Panc1 (cell line): ENCODE measurements at regions not wholly inside any gene's neighbourhood (a gene's known extent, or its start where the extent isn't known, plus 50 kb on each side); places are given as distances from the start of the nearest gene placed in this dataset.

Experiments
- ATAC-seq: fragments of 200-7000 bp; cut with Tn5 transposase; 2 replicates; pipeline ENCODE4 v1.9.1; 2020; ENCODE audit warnings: mild to moderate bottlenecking, moderate library complexity
- BruUV-seq: library from RNA; stranded (reverse); fragments of 400-500 nt; replicated peaks from 2 replicates; lab custom pipeline; 2021; lab: Mats Ljungman, UMichigan
- CTCF ChIA-PET: fragments of 300-600 bp; sonication (Branson Sonifier 250); formaldehyde crosslinking; loops from one replicate; lab custom pipeline; 2022; ENCODE audit warnings: antibody characterized with exemption; lab: Charles Lee
- POLR2A ChIA-PET: fragments of 300-600 bp; sonication (Branson Sonifier 250); formaldehyde crosslinking; loops from one replicate; lab custom pipeline; 2022; ENCODE audit warnings: antibody characterized with exemption; lab: Charles Lee
- DNase-seq: peaks from one replicate; pipeline ENCODE4 v3.0.0-alpha.2; 2010; ENCODE audit warnings: low read depth, low spot score
- H3K27ac ChIP-seq: 2 replicates; pipeline ENCODE4 v1.5.1; 2011; ENCODE audit warnings: mild to moderate bottlenecking, low read length, inconsistent platforms
- H3K27me3 ChIP-seq: fragments of 200-500 bp; sonication (Bioruptor generic); 2 replicates; pipeline ENCODE4 v1.6.0; 2014; ENCODE audit warnings: low read length, inconsistent platforms; ENCODE audit not compliant: control insufficient read depth, insufficient read depth
- H3K36me3 ChIP-seq: fragments of 200-500 bp; sonication (Bioruptor generic); 2 replicates; pipeline ENCODE4 v1.5.1; 2014; ENCODE audit warnings: inconsistent platforms, mild to moderate bottlenecking, low read length, moderate library complexity; ENCODE audit not compliant: control insufficient read depth, insufficient read depth
- H3K4me1 ChIP-seq: 2 replicates; pipeline ENCODE4 v1.5.1; 2011; ENCODE audit warnings: inconsistent platforms, mild to moderate bottlenecking, low read length, moderate library complexity; ENCODE audit not compliant: control insufficient read depth, insufficient read depth
- H3K4me3 ChIP-seq, 2 experiments: 2 replicates each; pipeline ENCODE4 v1.5.1; 2011 to 2012; ENCODE audit warnings: low read depth in 2 of 2, low read length in 2 of 2, mild to moderate bottlenecking in 2 of 2, inconsistent platforms in 1 of 2, moderate library complexity in 1 of 2
- H3K9me3 ChIP-seq: fragments of 200-500 bp; sonication (Bioruptor generic); 2 replicates; pipeline ENCODE4 v1.5.1; 2014; ENCODE audit warnings: low read depth, mild to moderate bottlenecking, inconsistent platforms, low read length, moderate library complexity; ENCODE audit not compliant: control insufficient read depth, insufficient read depth
- CTCF ChIP-seq: fragments of 450-650 bp; IDR thresholded peaks from 2 replicates; pipeline ENCODE4 v1.5.1; 2017; ENCODE audit warnings: mild to moderate bottlenecking
- POLR2AphosphoS5 ChIP-seq: IDR thresholded peaks from 2 replicates; pipeline ENCODE4 v1.6.1; 2012; ENCODE audit warnings: mild to moderate bottlenecking, low read depth, low read length, moderate library complexity
- REST ChIP-seq, 2 experiments: IDR thresholded peaks; 2 replicates each; pipeline ENCODE4 v1.6.1; 2011 to 2012; ENCODE audit warnings: low read depth in 2 of 2, control low read depth in 1 of 2, low read length in 1 of 2, mild to moderate bottlenecking in 1 of 2, moderate library complexity in 1 of 2; ENCODE audit not compliant: insufficient read depth in 1 of 2
- SIN3A ChIP-seq: IDR thresholded peaks from 2 replicates; pipeline ENCODE4 v1.6.1; 2012; ENCODE audit warnings: low read depth, mild to moderate bottlenecking, low read length, moderate library complexity, borderline replicate concordance; ENCODE audit not compliant: insufficient read depth
- TCF7L2 ChIP-seq: IDR thresholded peaks from 2 replicates; pipeline ENCODE4 v1.6.1; 2011; ENCODE audit warnings: mild to moderate bottlenecking, low read depth, low read length, inconsistent platforms
- in situ Hi-C: cut with HindIII; loops from 2 replicates; pipeline ENCODE4 v1.10.0; 2016; ENCODE audit warnings: low sequenced_read_pairs, low pct_unique_long_range_greater_than_20kb
- intact Hi-C: fragments of 100-400 bp; cut with micrococcal nuclease; formaldehyde crosslinking; loops from one replicate; pipeline ENCODE4 v1.10.0; 2022; ENCODE audit not compliant: unreplicated experiment

DNA sequence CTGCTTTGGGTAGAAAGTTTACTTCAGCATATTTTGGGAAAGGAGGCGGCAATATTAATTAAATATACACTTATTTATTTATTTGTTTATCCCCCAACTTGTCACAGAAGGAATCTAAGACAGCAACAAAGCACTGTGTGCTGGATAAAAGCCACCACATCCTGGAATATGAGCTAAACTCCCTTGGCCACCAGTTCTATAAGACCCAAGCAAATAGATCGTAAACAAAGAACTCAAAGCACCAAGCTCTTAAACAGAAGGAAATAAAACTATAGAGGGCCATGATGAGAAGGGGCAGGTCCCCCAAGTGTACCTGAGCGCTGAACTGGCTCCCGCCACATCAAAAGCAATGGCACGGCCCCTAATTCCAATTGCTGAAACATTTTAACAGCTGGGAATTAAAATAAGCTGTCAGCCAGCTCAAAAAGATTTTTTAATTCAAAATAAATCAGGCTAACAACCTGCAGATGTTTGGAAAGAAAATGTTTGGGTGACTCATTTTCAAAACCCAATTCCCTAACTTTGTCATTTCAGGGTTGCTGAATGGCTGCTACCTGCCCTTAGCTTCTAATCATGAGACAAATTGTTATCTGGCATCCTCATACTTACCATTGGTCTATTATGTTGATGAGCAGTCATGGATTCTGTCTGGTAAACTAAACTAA lies 127.1 kb downstream of the SLC30A10 start:
- intact Hi-C loops = no loop called here
- ChIA-PET CTCF (no interaction called here), POLR2A (no interaction called here)
- H3K4me3 ChIP-seq = no peak overlapping the region
- in situ Hi-C loops = no loop called here
- TF ChIP-seq POLR2AphosphoS5 = no peak
- no peak for DNase-seq
- no peak for ATAC-seq
- no TSS peak for BruUV-seq
- no peaks in the 10 kb centered on the region for H3K36me3 ChIP-seq
- no peak overlapping the region for H3K27ac ChIP-seq
- no peaks in the 10 kb centered on the region for H3K4me1 ChIP-seq
- H3K27me3 ChIP-seq = no peaks in the 10 kb centered on the region; the same call in 1 of the 2 replicates
- H3K9me3 ChIP-seq = no peaks in the 10 kb centered on the region

DNA sequence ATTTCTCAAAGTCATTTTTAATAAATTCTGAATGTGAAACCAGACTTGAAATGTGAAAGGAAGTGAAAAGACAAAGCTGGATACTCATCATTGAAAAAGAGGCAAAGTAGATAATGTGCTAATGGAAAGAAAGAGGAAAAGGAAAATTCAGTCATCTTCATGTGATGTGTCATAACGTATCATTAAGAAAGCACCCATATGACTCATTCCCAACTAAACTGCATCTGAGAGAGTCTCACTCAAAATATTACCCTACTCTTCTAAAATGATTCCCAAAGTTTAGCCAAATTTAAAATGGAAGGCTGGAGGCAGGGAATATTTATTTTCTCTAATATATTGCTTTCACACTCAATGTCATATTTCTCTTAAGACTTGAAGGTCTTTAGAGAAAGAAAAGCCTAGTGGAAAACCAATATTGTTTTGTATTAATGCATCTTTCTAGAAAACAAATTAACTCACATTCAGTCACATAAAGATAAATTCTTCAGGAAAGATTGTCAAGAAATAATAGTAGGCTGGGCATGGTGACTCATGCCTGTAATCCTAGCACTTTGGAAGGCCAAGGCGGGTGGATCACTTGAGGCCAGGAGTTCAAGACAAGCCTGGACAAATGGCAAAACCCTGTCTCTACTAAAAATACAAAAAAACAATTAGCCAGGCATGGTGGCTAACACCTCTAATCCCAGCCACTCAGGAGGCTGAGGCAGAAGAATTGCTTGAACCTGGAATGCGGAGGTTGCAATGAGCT lies 129.9 kb downstream of the SLC30A10 start:
- no peak for TF ChIP-seq SIN3A
- no peak for TF ChIP-seq POLR2AphosphoS5
- no peak for TF ChIP-seq TCF7L2
- TF ChIP-seq REST (IDR thresholded peaks at IDR 0.05; ENCODE audit: insufficient read depth in 1 of 2, low read depth in 2 of 2, low read length in 1 of 2) = no peak
- no peak for TF ChIP-seq CTCF
- H3K27me3 ChIP-seq = no peaks in the 10 kb centered on the region; the same call in 1 of the 2 replicates
- ChIA-PET CTCF (no interaction called here), POLR2A (no interaction called here)
- no peaks in the 10 kb centered on the region for H3K4me1 ChIP-seq
- in situ Hi-C loops = no loop called here
- ATAC-seq = no peak
- H3K36me3 ChIP-seq = no peaks in the 10 kb centered on the region
- H3K27ac ChIP-seq = no peak overlapping the region
- intact Hi-C loops = no loop called here
- no TSS peak for BruUV-seq
- H3K9me3 ChIP-seq = no peaks in the 10 kb centered on the region
- no peak overlapping the region for H3K4me3 ChIP-seq
- no peak for DNase-seq

- ChIA-PET POLR2A (no interaction called here), CTCF (no interaction called here)
- Histone ChIP-seq H3K36me3 (no peaks in the 10 kb centered on the region), H3K9me3 (no peaks in the 10 kb centered on the region), H3K27me3 (no peaks in the 10 kb centered on the region; the same call in 1 of the 2 replicates), H3K4me3 (no peak overlapping the region), H3K27ac (no peak overlapping the region), H3K4me1 (no peaks in the 10 kb centered on the region)
- in situ Hi-C loops = no loop called here
- DNase-seq (no peak), ATAC-seq (no peak)
- intact Hi-C loops = no loop called here
- no TSS peak for BruUV-seq
- no peak for TF ChIP-seq CTCF
- TF ChIP-seq POLR2AphosphoS5 = no peak
- no peak for TF ChIP-seq REST (IDR thresholded peaks at IDR 0.05; ENCODE audit: insufficient read depth in 1 of 2, low read depth in 2 of 2, low read length in 1 of 2)
- no peak for TF ChIP-seq TCF7L2
- TF ChIP-seq SIN3A = no peak
Measured at GRCh38 chr1:219797683-219798082, 130.7 kb downstream of the SLC30A10 start.
